ENCODE measurements at regions not wholly inside any gene's neighbourhood (a gene's known extent, or its start where the extent isn't known, plus 50 kb on each side); places are given as distances from the start of the nearest gene placed in this dataset.

- no peak overlapping the region for H3K4me3 ChIP-seq (ENCODE audit: low read depth, low read length)
- TF ChIP-seq CTCF (IDR thresholded peaks at IDR 0.05; ENCODE audit: insufficient read depth, low read depth, low read length, missing control alignments) = no peak
Observed at GRCh38 chr6:119962505-119962904, 612.9 kb upstream of the MAN1A1 start.

GRCh38 chr6:119961450-119961849 lies 611.9 kb upstream of the MAN1A1 start:
- TF ChIP-seq CTCF (IDR thresholded peaks at IDR 0.05; ENCODE audit: insufficient read depth, low read depth, low read length, missing control alignments) = no peak
- no peak overlapping the region for H3K4me3 ChIP-seq (ENCODE audit: low read depth, low read length)

More at GRCh38 chr6:119962505-119962904, 612.9 kb upstream of the MAN1A1 start:
- no peak for DNase-seq (ENCODE audit: low read depth)

GRCh38 chr6:119960456-119960855 lies 610.9 kb upstream of the MAN1A1 start:
- no peak overlapping the region for H3K4me3 ChIP-seq (ENCODE audit: low read depth, low read length)
- no peak for TF ChIP-seq CTCF (IDR thresholded peaks at IDR 0.05; ENCODE audit: insufficient read depth, low read depth, low read length, missing control alignments)
- DNase-seq (ENCODE audit: low read depth) = no peak

More at GRCh38 chr6:119961450-119961849, 611.9 kb upstream of the MAN1A1 start:
- DNase-seq (ENCODE audit: low read depth) = no peak

GRCh38 chr6:119960036-119960435 lies 610.5 kb upstream of the MAN1A1 start:
- TF ChIP-seq CTCF (IDR thresholded peaks at IDR 0.05; ENCODE audit: insufficient read depth, low read depth, low read length, missing control alignments) = no peak
- no peak overlapping the region for H3K4me3 ChIP-seq (ENCODE audit: low read depth, low read length)
- DNase-seq (ENCODE audit: low read depth) = no peak

- TF ChIP-seq CTCF (IDR thresholded peaks at IDR 0.05; ENCODE audit: insufficient read depth, low read depth, low read length, missing control alignments) = no peak
- H3K4me3 ChIP-seq (ENCODE audit: low read depth, low read length) = no peak overlapping the region
- no peak for DNase-seq (ENCODE audit: low read depth)
Observed at GRCh38 chr6:119957195-119957594, 607.6 kb upstream of the MAN1A1 start.

- TF ChIP-seq CTCF (IDR thresholded peaks at IDR 0.05; ENCODE audit: insufficient read depth, low read depth, low read length, missing control alignments) = no peak
- no peak for DNase-seq (ENCODE audit: low read depth)
Observed at GRCh38 chr6:119952696-119953095, 603.1 kb upstream of the MAN1A1 start.

GRCh38 chr6:119950681-119951080 lies 601.1 kb upstream of the MAN1A1 start:
- TF ChIP-seq CTCF (IDR thresholded peaks at IDR 0.05; ENCODE audit: insufficient read depth, low read depth, low read length, missing control alignments) = no peak
- no peak overlapping the region for H3K4me3 ChIP-seq (ENCODE audit: low read depth, low read length)
- no peak for DNase-seq (ENCODE audit: low read depth)

More at GRCh38 chr6:119952696-119953095, 603.1 kb upstream of the MAN1A1 start:
- no peak overlapping the region for H3K4me3 ChIP-seq (ENCODE audit: low read depth, low read length)

Measured in GM12865 (cell line).